ENCODE measurements at regions not wholly inside any gene's neighbourhood (a gene's known extent, or its start where the extent isn't known, plus 50 kb on each side); places are given as distances from the start of the nearest gene placed in this dataset.

DNA sequence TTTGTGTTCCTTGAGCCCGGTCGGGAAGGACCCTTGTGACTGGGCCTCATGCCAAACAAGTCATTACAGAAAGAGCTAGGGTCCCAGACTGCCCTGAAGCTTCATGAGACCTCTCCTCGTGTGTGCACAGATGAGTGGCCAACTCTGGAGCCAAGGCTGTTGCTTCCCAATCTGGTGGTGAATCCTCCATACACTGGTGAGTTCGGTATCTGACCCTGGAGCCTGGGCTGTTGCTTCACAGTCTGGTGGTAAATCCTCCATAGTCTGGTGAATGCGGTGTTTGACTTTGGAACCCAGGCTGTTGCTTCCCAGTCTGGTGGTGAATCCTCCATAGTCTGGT lies 737.8 kb downstream of the MATN1 start:
- H3K27me3 ChIP-seq: peaks cover 0 to 14% (median 4%) of the 10 kb centered on the region in 7 donors
- H3K4me1 ChIP-seq: peaks cover 0 to 26% (median 0%) of the 10 kb centered on the region in 9 donors
- TF ChIP-seq, protein P1, sequence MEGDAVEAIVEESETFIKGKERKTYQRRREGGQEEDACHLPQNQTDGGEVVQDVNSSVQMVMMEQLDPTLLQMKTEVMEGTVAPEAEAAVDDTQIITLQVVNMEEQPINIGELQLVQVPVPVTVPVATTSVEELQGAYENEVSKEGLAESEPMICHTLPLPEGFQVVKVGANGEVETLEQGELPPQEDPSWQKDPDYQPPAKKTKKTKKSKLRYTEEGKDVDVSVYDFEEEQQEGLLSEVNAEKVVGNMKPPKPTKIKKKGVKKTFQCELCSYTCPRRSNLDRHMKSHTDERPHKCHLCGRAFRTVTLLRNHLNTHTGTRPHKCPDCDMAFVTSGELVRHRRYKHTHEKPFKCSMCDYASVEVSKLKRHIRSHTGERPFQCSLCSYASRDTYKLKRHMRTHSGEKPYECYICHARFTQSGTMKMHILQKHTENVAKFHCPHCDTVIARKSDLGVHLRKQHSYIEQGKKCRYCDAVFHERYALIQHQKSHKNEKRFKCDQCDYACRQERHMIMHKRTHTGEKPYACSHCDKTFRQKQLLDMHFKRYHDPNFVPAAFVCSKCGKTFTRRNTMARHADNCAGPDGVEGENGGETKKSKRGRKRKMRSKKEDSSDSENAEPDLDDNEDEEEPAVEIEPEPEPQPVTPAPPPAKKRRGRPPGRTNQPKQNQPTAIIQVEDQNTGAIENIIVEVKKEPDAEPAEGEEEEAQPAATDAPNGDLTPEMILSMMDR (IDR thresholded peaks at IDR 0.05): no peak
- intact Hi-C loops (cut with DNase I): no loop called here
- ATAC-seq (no peak), DNase-seq (no peak)
- H3K4me3 ChIP-seq: no peak overlapping the region
- no peaks in the 10 kb centered on the region for H3K36me3 ChIP-seq
- H3K9me3 ChIP-seq: no peaks in the 10 kb centered on the region
- peak overlapping the region in 1 of 10 donors; percentile 78 for H3K27ac ChIP-seq
- 69 to 70% methylated on average over 5 of the region's 5 CpGs for WGBS, 2 donors

DNA sequence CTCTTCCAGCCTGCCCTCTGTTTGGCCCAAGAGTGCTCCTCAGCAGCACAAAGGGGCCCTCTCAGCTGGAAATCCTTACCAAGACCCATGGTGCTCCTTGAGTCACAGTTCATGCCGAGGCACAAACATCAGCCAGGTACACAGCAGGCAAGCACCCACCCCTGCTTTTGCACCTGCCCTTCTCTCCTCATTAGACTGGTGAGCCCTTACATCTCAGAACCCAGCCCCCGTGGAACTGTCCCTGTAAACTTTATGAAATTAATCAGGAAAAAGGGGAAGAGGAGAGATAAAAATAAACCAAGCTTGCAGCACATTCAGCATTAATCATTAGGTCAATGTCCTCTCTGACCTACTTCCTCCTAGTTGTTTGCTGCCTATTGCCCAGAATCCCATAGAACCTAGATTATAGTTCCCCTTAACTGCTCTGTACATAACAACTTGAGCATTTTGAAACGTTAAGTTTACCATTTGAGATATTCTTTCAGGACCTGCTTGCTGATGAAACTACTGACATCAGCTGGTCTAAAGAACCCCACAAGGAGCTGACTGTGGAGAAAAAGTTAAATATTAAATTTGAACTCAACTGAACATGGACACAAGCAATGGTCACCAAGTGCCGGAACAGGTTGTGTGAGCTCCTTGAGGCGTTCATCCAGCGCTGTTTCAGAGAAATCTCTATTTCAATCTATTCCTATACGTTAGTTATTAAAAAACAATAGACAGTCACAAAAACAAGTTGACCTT lies 738.4 kb downstream of the MATN1 start:
- Histone ChIP-seq H3K27ac (peak overlapping the region in 3 of 10 donors; percentile 28 to 78 (median 41)), H3K4me1 (peaks cover 0 to 26% (median 0%) of the 10 kb centered on the region in 9 donors), H3K9me3 (no peaks in the 10 kb centered on the region), H3K27me3 (peaks cover 0 to 11% (median 3%) of the 10 kb centered on the region in 7 donors), H3K4me3 (no peak overlapping the region), H3K36me3 (no peaks in the 10 kb centered on the region)
- peak in 5 of 8 donors; percentile 42 to 71 (median 48) for ATAC-seq
- intact Hi-C loops (cut with DNase I): no loop called here
- TF ChIP-seq, protein P1 (IDR thresholded peaks at IDR 0.05): no peak
- no peak for DNase-seq
- WGBS, 2 donors: 71 to 72% methylated on average over 7 of the region's 7 CpGs

DNA sequence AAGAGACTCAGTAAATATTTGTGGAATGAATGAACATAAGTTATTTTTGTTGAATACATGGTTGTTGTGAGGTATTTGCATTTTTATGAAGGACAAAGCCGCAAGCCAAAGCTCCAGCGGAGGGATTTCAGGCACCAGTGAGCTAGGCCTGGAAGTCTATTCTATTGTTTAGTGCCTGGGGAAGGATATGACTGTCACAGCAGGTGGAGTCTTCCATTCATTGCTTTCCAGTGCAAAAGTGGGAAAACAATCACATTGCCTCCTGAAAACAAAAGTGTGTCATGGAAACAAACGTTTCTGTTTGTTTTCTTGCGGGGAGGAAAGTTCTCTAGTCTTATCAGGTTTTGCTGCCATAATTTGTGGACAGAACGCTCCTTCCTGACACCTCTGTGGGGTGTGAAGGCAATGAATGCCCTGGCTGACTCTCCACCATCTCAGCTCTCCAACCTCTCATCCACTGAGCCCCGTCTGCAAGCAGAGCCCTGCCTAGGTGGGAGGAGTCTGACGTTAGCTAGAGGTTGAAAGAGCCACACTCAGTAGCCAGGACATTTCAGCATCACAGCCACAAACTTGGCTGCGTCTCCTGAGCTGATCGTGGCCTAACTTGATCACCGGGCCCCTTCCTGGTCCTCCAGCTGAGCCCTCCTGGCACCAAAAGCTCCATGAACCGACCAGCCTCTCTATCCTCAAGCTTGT lies 739.1 kb downstream of the MATN1 start:
- intact Hi-C loops (cut with DNase I): no loop called here
- H3K4me1 ChIP-seq: peaks cover 0 to 26% (median 0%) of the 10 kb centered on the region in 9 donors
- TF ChIP-seq, protein P1 (IDR thresholded peaks at IDR 0.05): no peak
- H3K36me3 ChIP-seq: no peaks in the 10 kb centered on the region
- ATAC-seq (peak in 4 of 8 donors; percentile 25 to 65 (median 44)), DNase-seq (no peak)
- H3K27ac ChIP-seq: peak overlapping the region in 3 of 10 donors; percentile 28 to 78 (median 41)
- 47 to 50% methylated on average over 11 of the region's 11 CpGs for WGBS, 2 donors
- no peaks in the 10 kb centered on the region for H3K9me3 ChIP-seq
- no peak overlapping the region for H3K4me3 ChIP-seq
- H3K27me3 ChIP-seq: peaks cover 0 to 5% (median 3%) of the 10 kb centered on the region in 7 donors

DNA sequence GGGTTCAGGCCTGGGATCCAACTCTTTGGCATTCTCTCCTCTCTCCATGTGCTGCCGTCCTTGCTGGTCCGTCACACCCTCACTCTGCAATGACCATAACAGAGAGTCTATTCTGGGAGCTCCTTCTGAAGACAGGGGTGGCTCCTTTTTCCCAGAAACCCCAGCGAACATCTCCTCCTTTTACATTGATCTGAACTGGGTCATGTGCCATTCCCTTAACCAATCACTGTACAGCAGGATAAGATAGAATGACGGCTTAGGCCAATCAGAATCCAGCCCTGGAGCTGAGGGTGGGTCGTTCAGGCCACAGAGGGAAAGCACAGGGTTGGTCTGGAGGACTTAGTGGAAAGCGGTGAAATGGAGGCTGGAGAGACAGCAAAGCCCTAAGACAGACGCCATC lies 740.1 kb downstream of the MATN1 start:
- no peaks in the 10 kb centered on the region for H3K36me3 ChIP-seq
- TF ChIP-seq, protein P1 (IDR thresholded peaks at IDR 0.05): no peak
- 88 to 90% methylated on average over 7 of the region's 7 CpGs for WGBS, 2 donors
- H3K27me3 ChIP-seq: peaks cover 0 to 5% (median 3%) of the 10 kb centered on the region in 7 donors
- intact Hi-C loops (cut with DNase I): no loop called here
- H3K4me3 ChIP-seq: no peak overlapping the region
- no peaks in the 10 kb centered on the region for H3K9me3 ChIP-seq
- ATAC-seq (no peak), DNase-seq (no peak)
- H3K4me1 ChIP-seq: peaks cover 0 to 26% (median 0%) of the 10 kb centered on the region in 9 donors
- H3K27ac ChIP-seq: peak overlapping the region in 1 of 10 donors; percentile 26

Data from heart right ventricle (tissue), 16 donors.